SH-SY5Y (cell line): ENCODE measurements at regions not wholly inside any gene's neighbourhood (a gene's known extent, or its start where the extent isn't known, plus 50 kb on each side); places are given as distances from the start of the nearest gene placed in this dataset.

ENCODE experiments used
- GATA2 ChIP-seq: IDR thresholded peaks from 2 replicates; pipeline ENCODE4 v1.6.1; 2011; ENCODE audit warnings: mild to moderate bottlenecking, low read depth, low read length
- GATA3 ChIP-seq: IDR thresholded peaks from 2 replicates; pipeline ENCODE4 v1.6.1; 2011; ENCODE audit warnings: low read depth, mild to moderate bottlenecking, low read length, moderate library complexity

DNA sequence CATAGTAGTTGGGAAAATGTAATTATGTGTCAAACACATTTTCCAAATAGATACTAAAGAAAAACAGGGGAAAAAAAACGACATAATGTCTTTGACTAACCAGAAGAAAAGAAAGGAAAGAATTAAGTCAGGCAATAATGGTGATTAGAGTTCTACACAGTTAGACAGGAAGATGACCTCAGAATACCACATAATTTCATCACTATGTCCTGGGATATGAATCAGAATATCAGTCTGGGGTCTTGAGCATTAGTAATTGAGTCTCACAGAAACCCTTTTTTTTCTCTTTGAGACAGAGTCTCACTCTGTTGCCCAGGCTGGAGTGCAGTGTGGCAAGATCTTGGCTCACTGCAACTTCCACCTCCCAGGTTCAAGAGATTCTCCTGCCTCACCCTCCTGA, 503.4 kb downstream of the SLITRK1 start:
- TF ChIP-seq GATA2, result no peak
- no peak for TF ChIP-seq GATA3

DNA sequence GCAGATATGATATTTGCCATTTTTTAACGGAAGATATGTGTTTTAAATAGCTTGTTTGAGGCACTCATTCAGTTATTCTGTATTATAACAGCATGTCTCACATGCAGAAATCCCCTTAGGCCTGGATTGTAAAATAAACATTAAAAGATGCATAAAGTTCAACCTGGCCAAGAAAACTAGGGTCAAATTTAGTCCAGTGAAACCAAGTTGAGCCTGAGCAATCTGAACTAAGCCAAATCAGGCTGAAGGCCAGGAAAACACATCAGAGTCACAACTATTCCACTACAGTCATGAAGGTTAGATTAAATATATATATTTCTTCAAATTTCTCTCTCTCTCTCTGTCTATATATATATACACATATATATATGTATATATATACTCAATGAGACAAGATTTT, 504.8 kb downstream of the SLITRK1 start:
- no peak for TF ChIP-seq GATA3
- TF ChIP-seq GATA2, result no peak

DNA sequence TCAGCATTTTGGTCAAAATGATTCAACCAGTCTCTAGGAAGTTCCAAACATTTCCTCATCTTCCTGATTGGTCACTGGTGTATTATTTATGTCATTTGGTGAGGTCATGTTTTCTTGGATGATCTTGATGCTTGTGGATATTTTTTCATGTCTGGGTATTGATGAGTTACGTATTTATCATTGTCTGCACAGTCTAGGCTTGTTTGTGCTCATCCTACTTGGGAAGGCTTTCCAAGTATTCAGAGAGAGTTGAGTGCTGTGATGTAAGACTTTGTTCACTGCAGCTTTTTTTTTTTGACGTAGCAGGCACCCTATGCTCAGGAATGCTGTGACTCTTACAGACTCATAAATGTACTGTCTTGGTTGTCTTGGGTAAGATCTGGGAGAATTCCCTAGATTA, 509.5 kb downstream of the SLITRK1 start:
- TF ChIP-seq GATA3 (no peak), GATA2 (no peak)

DNA sequence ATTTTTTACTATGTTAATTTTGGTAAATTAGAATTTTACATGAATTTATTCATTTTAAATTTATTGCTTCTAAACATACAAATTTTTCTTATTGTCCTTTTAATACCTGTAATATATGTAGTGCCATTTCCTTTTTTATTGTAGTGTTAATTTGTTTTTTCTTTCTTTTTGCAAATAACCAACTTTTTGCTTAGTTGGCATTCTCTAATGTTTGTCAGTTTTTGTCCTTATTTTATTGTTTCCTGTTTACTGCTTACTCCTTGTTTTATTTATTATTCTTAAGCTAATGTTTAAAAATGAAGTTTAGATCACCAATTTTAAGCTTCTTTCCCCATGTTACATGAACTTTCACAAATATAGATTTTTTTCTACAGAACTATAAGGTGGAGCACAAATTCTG, 516.6 kb downstream of the SLITRK1 start:
- TF ChIP-seq GATA3 (no peak), GATA2 (no peak)

DNA sequence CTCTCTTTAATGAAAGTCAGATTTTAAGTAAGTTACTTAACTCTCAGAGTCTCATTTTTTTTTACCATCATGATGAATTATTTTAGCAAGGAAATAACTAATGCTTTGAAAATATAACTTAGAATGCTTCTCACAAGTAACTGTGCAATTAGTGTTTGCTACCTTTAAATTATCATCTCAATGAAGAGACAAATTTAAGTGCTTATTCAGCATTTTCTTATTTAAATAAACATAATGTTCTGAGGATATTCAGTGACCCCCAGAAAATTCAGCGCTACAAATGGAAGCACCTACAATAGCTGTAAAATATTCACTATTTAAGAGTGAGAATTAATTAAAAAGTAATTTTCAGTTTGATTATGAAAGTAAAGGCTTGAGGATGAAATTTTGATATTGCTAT, 527.2 kb downstream of the SLITRK1 start:
- TF ChIP-seq GATA3 (no peak), GATA2 (no peak)

- TF ChIP-seq GATA2, result no peak
- TF ChIP-seq GATA3, result no peak
Observed at GRCh38 chr13:83352391-83352790, 529.9 kb downstream of the SLITRK1 start.

GRCh38 chr13:83350569-83350968, 531.7 kb downstream of the SLITRK1 start:
- TF ChIP-seq GATA3, result no peak
- no peak for TF ChIP-seq GATA2

DNA sequence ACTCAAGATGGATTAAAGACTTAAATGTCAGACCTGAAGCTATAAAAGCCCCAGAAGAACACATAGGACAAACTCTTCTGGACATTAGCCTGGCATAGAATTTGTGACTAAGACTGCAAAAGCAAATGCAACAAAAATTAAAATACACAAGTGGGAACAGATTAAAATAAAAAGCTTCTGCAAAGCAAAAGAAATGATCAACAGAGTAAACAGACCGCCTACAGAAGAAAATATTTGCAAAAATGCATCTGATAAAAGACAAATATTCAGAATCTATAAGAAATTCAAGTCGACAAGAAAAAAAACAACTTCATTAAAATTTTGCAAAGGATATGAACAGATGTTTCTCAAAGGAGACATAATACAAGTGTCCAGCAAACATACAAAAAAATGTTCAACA, 537.8 kb downstream of the SLITRK1 start:
- TF ChIP-seq GATA2 (no peak), GATA3 (no peak)

DNA sequence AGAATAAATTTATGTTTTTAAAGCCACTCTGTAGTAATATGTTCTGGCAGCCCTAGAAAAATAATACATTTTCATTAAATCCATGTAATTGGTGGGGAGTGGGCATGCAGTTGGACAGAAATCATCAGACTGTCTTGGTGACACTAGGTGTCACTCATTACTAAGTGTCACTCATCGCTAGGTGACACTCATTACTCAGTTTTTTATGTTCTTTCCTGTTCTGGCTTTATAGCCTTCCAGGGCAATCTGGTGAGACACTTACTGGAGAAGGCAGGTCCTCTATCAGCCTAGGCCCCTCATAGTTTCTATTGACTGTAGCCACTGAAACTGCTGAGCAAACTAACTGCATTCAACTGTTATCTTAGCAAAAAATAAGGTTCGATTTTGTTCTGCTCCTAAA, 542.1 kb downstream of the SLITRK1 start:
- no peak for TF ChIP-seq GATA3
- TF ChIP-seq GATA2, result no peak

- no peak for TF ChIP-seq GATA3
- TF ChIP-seq GATA2, result no peak
Observed at GRCh38 chr13:83333614-83334388, 548.5 kb downstream of the SLITRK1 start.

GRCh38 chr13:83332751-83333150, 549.5 kb downstream of the SLITRK1 start:
- no peak for TF ChIP-seq GATA2
- no peak for TF ChIP-seq GATA3

- no peak for TF ChIP-seq GATA3
- TF ChIP-seq GATA2, result no peak
Observed at GRCh38 chr13:83327091-83327490, 555.2 kb downstream of the SLITRK1 start.

GRCh38 chr13:83325125-83325853, 557.0 kb downstream of the SLITRK1 start:
- TF ChIP-seq GATA2 (no peak), GATA3 (no peak)

GRCh38 chr13:83311886-83312577, 570.2 kb downstream of the SLITRK1 start:
- TF ChIP-seq GATA2 (no peak), GATA3 (no peak)
